GM13976 (cell line): ENCODE measurements at regions not wholly inside any gene's neighbourhood (a gene's known extent, or its start where the extent isn't known, plus 50 kb on each side); places are given as distances from the start of the nearest gene placed in this dataset.

Experiments used
- DNase-seq: peaks from one replicate; pipeline ENCODE4 v3.0.0; 2012; ENCODE audit warnings: low spot score
- in situ Hi-C: fragments of 300-500 bp; cut with MboI; formaldehyde crosslinking; loops from one replicate; pipeline ENCODE4 v1.12.0; 2022; ENCODE audit warnings: low sequenced_read_pairs, mixed read lengths, inconsistent platforms; ENCODE audit not compliant: unreplicated experiment
- TF ChIP-seq, protein P1 (sequence below): IDR thresholded peaks from 2 replicates; pipeline ENCODE4 v1.5.1; 2012; ENCODE audit warnings: borderline replicate concordance, mild to moderate bottlenecking; ENCODE audit not compliant: insufficient read depth; ENCODE audit errors: extremely low read depth, missing control alignments, control extremely low read depth

GRCh38 chr16:50859628-50860360 lies 117.9 kb downstream of the CYLD start:
- TF ChIP-seq, protein P1, sequence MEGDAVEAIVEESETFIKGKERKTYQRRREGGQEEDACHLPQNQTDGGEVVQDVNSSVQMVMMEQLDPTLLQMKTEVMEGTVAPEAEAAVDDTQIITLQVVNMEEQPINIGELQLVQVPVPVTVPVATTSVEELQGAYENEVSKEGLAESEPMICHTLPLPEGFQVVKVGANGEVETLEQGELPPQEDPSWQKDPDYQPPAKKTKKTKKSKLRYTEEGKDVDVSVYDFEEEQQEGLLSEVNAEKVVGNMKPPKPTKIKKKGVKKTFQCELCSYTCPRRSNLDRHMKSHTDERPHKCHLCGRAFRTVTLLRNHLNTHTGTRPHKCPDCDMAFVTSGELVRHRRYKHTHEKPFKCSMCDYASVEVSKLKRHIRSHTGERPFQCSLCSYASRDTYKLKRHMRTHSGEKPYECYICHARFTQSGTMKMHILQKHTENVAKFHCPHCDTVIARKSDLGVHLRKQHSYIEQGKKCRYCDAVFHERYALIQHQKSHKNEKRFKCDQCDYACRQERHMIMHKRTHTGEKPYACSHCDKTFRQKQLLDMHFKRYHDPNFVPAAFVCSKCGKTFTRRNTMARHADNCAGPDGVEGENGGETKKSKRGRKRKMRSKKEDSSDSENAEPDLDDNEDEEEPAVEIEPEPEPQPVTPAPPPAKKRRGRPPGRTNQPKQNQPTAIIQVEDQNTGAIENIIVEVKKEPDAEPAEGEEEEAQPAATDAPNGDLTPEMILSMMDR: no peak
- DNase-seq: no peak
- in situ Hi-C loops: no loop called here

- in situ Hi-C loops: no loop called here
- TF ChIP-seq, protein P1: no peak
- no peak for DNase-seq
Measured at GRCh38 chr16:50858877-50859627, 117.2 kb downstream of the CYLD start.

DNA sequence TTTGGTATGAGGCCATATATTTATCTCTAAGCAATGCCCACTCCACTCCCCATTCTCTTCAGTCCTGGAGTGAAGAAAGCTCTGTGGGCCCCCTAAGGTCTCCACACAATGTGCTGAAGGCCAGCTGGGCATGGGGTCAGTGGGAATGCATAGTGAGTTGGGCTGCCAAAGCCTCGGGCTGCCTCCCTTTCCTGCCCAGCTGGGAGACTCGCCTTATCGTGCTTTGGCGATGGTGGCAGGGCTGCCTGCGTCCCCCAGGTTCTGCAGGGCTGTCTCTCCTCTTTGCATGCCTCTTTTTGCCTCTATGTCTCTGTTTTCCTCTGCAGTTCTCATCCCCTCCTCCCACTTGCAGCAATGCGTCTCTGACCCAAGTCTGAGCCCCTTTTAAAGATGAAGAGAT lies 116.5 kb downstream of the CYLD start:
- in situ Hi-C loops: no loop called here
- no peak for DNase-seq
- TF ChIP-seq, protein P1: no peak

DNA sequence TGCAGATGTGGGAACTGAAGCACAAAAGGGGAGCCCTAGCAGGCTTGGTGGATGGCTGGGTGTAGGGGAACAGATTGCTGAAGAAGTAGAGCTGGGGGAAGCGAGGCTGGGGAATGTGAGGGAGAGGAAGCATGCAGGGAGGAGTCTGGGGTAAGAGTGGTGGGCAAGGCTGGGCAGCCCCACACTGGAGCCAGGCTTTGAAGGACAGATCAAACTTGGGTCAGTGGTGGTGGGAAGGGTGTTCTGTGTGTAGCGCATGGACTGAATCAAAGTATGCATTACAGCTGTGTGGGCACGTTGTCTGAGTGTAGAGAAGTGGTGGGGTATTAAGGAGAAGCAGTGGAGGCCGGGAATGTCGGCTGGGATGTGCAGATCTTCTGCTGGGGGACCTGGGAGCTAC lies 116.0 kb downstream of the CYLD start:
- TF ChIP-seq, protein P1: no peak
- DNase-seq: no peak

GRCh38 chr16:50856991-50857390 lies 115.1 kb downstream of the CYLD start:
- TF ChIP-seq, protein P1: no peak
- DNase-seq: no peak
- in situ Hi-C loops: no loop called here

More for the DNA sequence above, 116.0 kb downstream of the CYLD start:
- in situ Hi-C loops: no loop called here

DNA sequence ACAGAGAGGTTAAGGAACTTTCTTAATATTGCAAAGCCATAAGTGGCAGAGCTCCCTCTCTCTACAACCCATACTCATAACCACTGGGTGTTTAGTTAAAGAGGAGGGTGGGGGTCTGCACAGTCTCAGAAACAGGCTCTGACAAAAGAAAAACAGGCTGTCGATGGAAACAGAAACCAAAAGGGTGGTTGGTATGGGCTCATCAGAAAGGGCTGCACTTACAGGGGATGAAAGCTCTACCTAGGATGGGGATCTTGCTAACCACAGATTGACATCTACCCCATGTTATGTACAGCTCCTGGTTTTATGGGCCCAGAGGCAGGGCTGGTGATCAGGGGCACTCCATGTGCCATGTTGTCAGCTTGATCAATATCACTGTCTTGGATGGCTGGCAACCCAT lies 111.4 kb downstream of the CYLD start:
- in situ Hi-C loops: no loop called here
- TF ChIP-seq, protein P1: no peak
- no peak for DNase-seq
